HepG2 (cell line): ENCODE measurements at regions not wholly inside any gene's neighbourhood (a gene's known extent, or its start where the extent isn't known, plus 50 kb on each side); places are given as distances from the start of the nearest gene placed in this dataset.
A peak's percentile ranks its signal among the peaks of the same experiment; 100 is the strongest.

Experiments
- ATF7 ChIP-seq, 2 experiments: fragments of 450-650 bp in 1 of 2; sonication (generic) in 1 of 2; formaldehyde crosslinking in 1 of 2; IDR thresholded peaks; 2 replicates each; pipeline versions ENCODE4 v1.4.0 to v1.6.1; 2016 to 2020; ENCODE audit warnings: antibody characterized with exemption in 1 of 2, mild to moderate bottlenecking in 1 of 2, missing genetic modification reagents in 1 of 2
- BCL6 ChIP-seq: IDR thresholded peaks from 2 replicates; pipeline ENCODE4 v1.6.1; 2016; ENCODE audit warnings: missing genetic modification reagents, missing compliant biosample characterization
- FOXJ3 ChIP-seq: sonication (generic); formaldehyde crosslinking; IDR thresholded peaks from 2 replicates; pipeline ENCODE4 v1.4.0; 2020; ENCODE audit warnings: missing genetic modification reagents, mild to moderate bottlenecking, borderline replicate concordance
- FOXP4 ChIP-seq: sonication (generic); formaldehyde crosslinking; IDR thresholded peaks from 2 replicates; pipeline ENCODE4 v1.4.0; 2020; ENCODE audit warnings: missing genetic modification reagents
- HBP1 ChIP-seq: IDR thresholded peaks from 2 replicates; pipeline ENCODE4 v1.6.1; 2016; ENCODE audit warnings: low read depth, control low read depth
- HNF1A ChIP-seq, 2 experiments: sonication (generic) in 1 of 2; formaldehyde crosslinking in 1 of 2; IDR thresholded peaks; 2 replicates each; pipeline versions ENCODE4 v1.4.0 to v1.6.1; 2016 to 2020; ENCODE audit warnings: borderline replicate concordance in 1 of 2, low read depth in 1 of 2, mild to moderate bottlenecking in 1 of 2, missing genetic modification reagents in 1 of 2
- HNRNPH1 ChIP-seq: fragments of 200-400 bp; formaldehyde crosslinking; optimal IDR thresholded peaks from 2 replicates; pipeline ENCODE3; 2017; ENCODE audit warnings: mild to moderate bottlenecking, low read depth, low read length
- KDM6A ChIP-seq: IDR thresholded peaks from 2 replicates; pipeline ENCODE4 v1.6.1; 2016; ENCODE audit warnings: low read depth
- MEF2D ChIP-seq: sonication (generic); formaldehyde crosslinking; IDR thresholded peaks from 2 replicates; pipeline ENCODE4 v1.5.1; 2020; ENCODE audit warnings: mild to moderate bottlenecking, missing genetic modification reagents
- MIER2 ChIP-seq: IDR thresholded peaks from 2 replicates; pipeline ENCODE4 v1.6.1; 2016; ENCODE audit warnings: missing biosample characterization, missing genetic modification reagents
- NCOA2 ChIP-seq: sonication (generic); formaldehyde crosslinking; IDR thresholded peaks from 2 replicates; pipeline ENCODE4 v1.8.0; 2022; ENCODE audit warnings: inconsistent platforms
- SALL1 ChIP-seq: sonication (generic); formaldehyde crosslinking; IDR thresholded peaks from 2 replicates; pipeline ENCODE4 v1.8.0; 2022; ENCODE audit warnings: mild to moderate bottlenecking, missing genetic modification reagents
- SOX13 ChIP-seq, 3 experiments: fragments of 450-650 bp in 1 of 3; sonication (generic) in 1 of 3; formaldehyde crosslinking in 1 of 3; IDR thresholded peaks in 2 of 3; conservative IDR thresholded peaks in 1 of 3; 2 replicates each; pipeline versions ENCODE4 v1.5.0 to v1.6.1; 2016 to 2020; ENCODE audit warnings: antibody characterized with exemption in 1 of 3, mild to moderate bottlenecking in 1 of 3, missing compliant biosample characterization in 1 of 3, missing genetic modification reagents in 1 of 3, moderate library complexity in 1 of 3
- ZFP37 ChIP-seq: sonication (generic); formaldehyde crosslinking; IDR thresholded peaks from 2 replicates; pipeline ENCODE4 v1.4.0; 2020; ENCODE audit warnings: missing genetic modification reagents, borderline replicate concordance
- ZNF12 ChIP-seq: sonication (generic); formaldehyde crosslinking; IDR thresholded peaks from 2 replicates; pipeline ENCODE4 v1.5.0; 2020; ENCODE audit warnings: missing genetic modification reagents
- ZNF30 ChIP-seq: sonication (generic); formaldehyde crosslinking; IDR thresholded peaks from 2 replicates; pipeline ENCODE4 v1.5.0; 2020; ENCODE audit warnings: mild to moderate bottlenecking, missing genetic modification reagents
- ZNF367 ChIP-seq: sonication (generic); formaldehyde crosslinking; IDR thresholded peaks from 2 replicates; pipeline ENCODE4 v1.4.0; 2020; ENCODE audit warnings: missing genetic modification reagents, borderline replicate concordance
- ZNF383 ChIP-seq: sonication (generic); formaldehyde crosslinking; IDR thresholded peaks from 2 replicates; pipeline ENCODE4 v1.4.0; 2020; ENCODE audit warnings: missing genetic modification reagents, mild to moderate bottlenecking, borderline replicate concordance
- ZNF496 ChIP-seq: sonication (generic); formaldehyde crosslinking; IDR thresholded peaks from 2 replicates; pipeline ENCODE4 v1.8.1; 2023; ENCODE audit warnings: mild to moderate bottlenecking, moderate library complexity, missing genetic modification reagents; ENCODE audit not compliant: insufficient replicate concordance
- ZNF562 ChIP-seq: sonication (generic); formaldehyde crosslinking; IDR thresholded peaks from 2 replicates; pipeline ENCODE4 v1.8.0; 2022; ENCODE audit warnings: missing genetic modification reagents, borderline replicate concordance
- ZNF589 ChIP-seq: sonication (generic); formaldehyde crosslinking; conservative IDR thresholded peaks from 2 replicates; pipeline ENCODE4 v1.8.0; 2022; ENCODE audit warnings: mild to moderate bottlenecking, moderate library complexity, missing genetic modification reagents
- ZNF644 ChIP-seq: IDR thresholded peaks from 2 replicates; pipeline ENCODE4 v1.6.1; 2016; ENCODE audit warnings: low read depth
- ZNF839 ChIP-seq: sonication (generic); formaldehyde crosslinking; IDR thresholded peaks from 2 replicates; pipeline ENCODE4 v1.4.0; 2020; ENCODE audit warnings: missing genetic modification reagents, mild to moderate bottlenecking, borderline replicate concordance

GRCh38 chrX:109848461-109849050 is 115.5 kb upstream of the ACSL4 start (continued):
- peak; percentile 43; the same call in 1 of the 2 replicates for TF ChIP-seq HNF1A (IDR thresholded peaks at IDR 0.05; ENCODE audit: low read depth)
- peak; percentile 52; the same call in 1 of the 2 replicates for TF ChIP-seq HNF1A (CRISPR knock-in tag; IDR thresholded peaks at IDR 0.05; ENCODE audit: borderline replicate concordance)
- TF ChIP-seq ATF7 (IDR thresholded peaks at IDR 0.05): no peak
- TF ChIP-seq ATF7 (CRISPR knock-in tag; IDR thresholded peaks at IDR 0.05): no peak
- TF ChIP-seq BCL6 (CRISPR knock-in tag): peak; percentile 71
- 0 out of 2 replicates have a peak, but pooled peaks have one; percentile 42 for TF ChIP-seq MEF2D (CRISPR knock-in tag)
- TF ChIP-seq ZFP37: no peak
- TF ChIP-seq ZNF367 (CRISPR knock-in tag): no peak
- no peak for TF ChIP-seq MIER2
- peak; percentile 69; the same call in 1 of the 2 replicates for TF ChIP-seq NCOA2 (CRISPR knock-in tag)
- peak; percentile 80 for TF ChIP-seq SALL1 (CRISPR knock-in tag)
- no peak for TF ChIP-seq FOXJ3 (CRISPR knock-in tag)
- peak; percentile 12; the same call in 1 of the 2 replicates for TF ChIP-seq ZNF644 (CRISPR knock-in tag)
- no peak for TF ChIP-seq ZNF496
- TF ChIP-seq ZNF30 (CRISPR knock-in tag): no peak
- TF ChIP-seq ZNF839: no peak
- TF ChIP-seq ZNF589 (CRISPR knock-in tag): no peak
- no peak for TF ChIP-seq ZNF12 (CRISPR knock-in tag)
- TF ChIP-seq FOXP4 (CRISPR knock-in tag): peak; percentile 61
- no peak for TF ChIP-seq KDM6A
- no peak for TF ChIP-seq HNRNPH1
- TF ChIP-seq SOX13 (IDR thresholded peaks at IDR 0.05): 0 out of 2 replicates have a peak, but pooled peaks have one; percentile 7
- TF ChIP-seq SOX13 (CRISPR knock-in tag; conservative IDR thresholded peaks at IDR 0.05 in 1 of 2, IDR thresholded peaks at IDR 0.05 in 1 of 2): peak in 1 of 2 experiments; percentile 64; a peak in 2 of 4 replicates
- TF ChIP-seq HBP1: no peak
- no peak for TF ChIP-seq ZNF562 (CRISPR knock-in tag)
- no peak for TF ChIP-seq ZNF383 (CRISPR knock-in tag)
